ENCODE measurements at regions not wholly inside any gene's neighbourhood (a gene's known extent, or its start where the extent isn't known, plus 50 kb on each side); places are given as distances from the start of the nearest gene placed in this dataset.

DNA sequence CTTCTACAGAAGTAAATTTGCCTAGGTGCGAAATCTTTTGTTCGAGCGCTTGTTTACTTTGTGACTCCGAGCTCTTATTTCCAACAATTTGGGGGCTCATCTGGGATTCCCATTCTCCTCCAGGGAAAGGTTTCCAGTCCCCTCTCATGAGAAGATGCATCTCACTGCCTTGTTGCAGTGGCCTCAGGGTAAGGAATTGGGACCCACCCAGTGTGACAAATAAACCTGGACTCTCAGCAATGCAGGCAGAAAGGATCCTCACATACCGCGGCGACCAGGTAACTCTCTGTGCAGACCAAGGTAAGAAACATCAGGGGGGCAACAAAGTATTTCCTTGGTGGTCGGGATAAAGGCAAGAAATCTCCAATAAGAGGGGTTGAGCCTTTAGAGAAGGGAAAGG is 1169.3 kb downstream of the DSC3 start:
- H3K27me3 ChIP-seq (replicated peaks; ENCODE audit: control insufficient read depth, insufficient read depth, low read length) = no peaks in the 10 kb centered on the region
- H3K4me3 ChIP-seq (replicated peaks; ENCODE audit: low read depth, low read length) = no peak overlapping the region
- no peaks in the 10 kb centered on the region for H3K36me3 ChIP-seq (ENCODE audit: control insufficient read depth, insufficient read depth, low read length)
- no peak for TF ChIP-seq CTCF (IDR thresholded peaks at IDR 0.05; ENCODE audit: insufficient read depth, low read length, poor library complexity, severe bottlenecking)
- DNase-seq (ENCODE audit: extremely low read depth, insufficient read length) = no peak

DNA sequence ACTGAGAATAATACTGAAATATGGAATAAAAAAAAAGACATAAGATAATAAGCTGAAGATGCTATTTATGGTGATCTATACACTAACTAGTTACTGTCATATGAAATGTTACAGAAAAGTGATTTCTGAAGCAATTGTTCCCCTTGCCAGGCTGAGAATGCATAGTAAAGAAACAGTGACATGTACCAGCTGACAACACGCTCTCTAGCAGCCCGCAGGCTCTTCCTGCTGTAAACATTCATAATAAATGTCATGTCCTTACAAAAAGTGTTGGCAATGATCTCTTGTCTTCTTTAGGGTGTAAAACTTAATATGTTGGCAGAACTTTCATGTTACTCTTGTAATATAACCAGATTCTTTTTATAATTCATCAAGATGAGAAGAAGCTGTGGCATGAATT is 1171.3 kb downstream of the DSC3 start:
- DNase-seq (ENCODE audit: extremely low read depth, insufficient read length) = no peak
- Histone ChIP-seq H3K36me3 (ENCODE audit: control insufficient read depth, insufficient read depth, low read length) (no peaks in the 10 kb centered on the region), H3K4me3 (replicated peaks; ENCODE audit: low read depth, low read length) (no peak overlapping the region), H3K27me3 (replicated peaks; ENCODE audit: control insufficient read depth, insufficient read depth, low read length) (no peaks in the 10 kb centered on the region)
- no peak for TF ChIP-seq CTCF (IDR thresholded peaks at IDR 0.05; ENCODE audit: insufficient read depth, low read length, poor library complexity, severe bottlenecking)

GRCh38 chr18:29862824-29863223 is 1179.7 kb downstream of the DSC3 start:
- TF ChIP-seq CTCF (IDR thresholded peaks at IDR 0.05; ENCODE audit: insufficient read depth, low read length, poor library complexity, severe bottlenecking) = no peak
- no peaks in the 10 kb centered on the region for H3K27me3 ChIP-seq (replicated peaks; ENCODE audit: control insufficient read depth, insufficient read depth, low read length)
- DNase-seq (ENCODE audit: extremely low read depth, insufficient read length) = no peak
- no peak overlapping the region for H3K4me3 ChIP-seq (replicated peaks; ENCODE audit: low read depth, low read length)
- no peaks in the 10 kb centered on the region for H3K36me3 ChIP-seq (ENCODE audit: control insufficient read depth, insufficient read depth, low read length)

DNA sequence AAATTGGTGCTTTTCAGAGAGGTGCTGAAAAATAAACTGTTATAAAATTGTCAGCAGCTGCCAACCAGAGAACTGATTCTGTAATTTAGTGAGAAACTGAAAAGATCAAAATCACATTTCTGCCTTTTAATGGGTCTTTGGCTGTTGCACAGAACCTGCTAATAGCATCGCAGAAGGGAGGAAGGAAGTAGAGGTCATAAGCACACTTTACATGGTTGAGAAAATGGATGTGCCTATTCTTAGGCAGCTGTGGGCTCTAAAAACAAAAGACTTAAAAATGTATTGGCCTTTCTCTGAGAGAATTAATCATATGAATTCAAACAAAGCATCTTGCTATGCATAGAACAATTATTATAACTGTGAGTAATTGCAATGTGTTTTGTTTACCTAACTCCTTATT is 1186.9 kb downstream of the DSC3 start:
- H3K27me3 ChIP-seq (replicated peaks; ENCODE audit: control insufficient read depth, insufficient read depth, low read length) = no peaks in the 10 kb centered on the region

DNA sequence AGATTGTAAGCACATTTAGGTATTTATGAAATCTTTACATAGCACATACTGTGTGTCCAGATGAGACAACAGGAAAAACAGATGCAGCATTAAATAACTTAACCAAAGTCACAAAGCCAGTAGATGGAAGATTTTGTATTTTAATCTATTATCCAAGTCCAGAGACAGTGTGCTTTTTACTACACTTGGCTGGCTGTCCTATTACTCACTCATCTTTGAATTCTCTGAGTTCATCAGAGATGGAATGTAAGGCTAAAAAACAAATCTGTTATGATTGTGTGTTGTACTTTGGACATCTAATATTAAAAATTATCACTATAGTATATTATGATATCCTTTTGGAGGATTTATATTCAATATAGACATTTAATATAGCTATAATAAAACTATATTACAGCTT is 1189.4 kb downstream of the DSC3 start:
- TF ChIP-seq CTCF (IDR thresholded peaks at IDR 0.05; ENCODE audit: insufficient read depth, low read length, poor library complexity, severe bottlenecking) = no peak
- no peak overlapping the region for H3K4me3 ChIP-seq (replicated peaks; ENCODE audit: low read depth, low read length)

More for the DNA sequence above, 1186.9 kb downstream of the DSC3 start:
- DNase-seq (ENCODE audit: extremely low read depth, insufficient read length) = no peak
- Histone ChIP-seq H3K4me3 (replicated peaks; ENCODE audit: low read depth, low read length) (no peak overlapping the region), H3K36me3 (ENCODE audit: control insufficient read depth, insufficient read depth, low read length) (no peaks in the 10 kb centered on the region)
- no peak for TF ChIP-seq CTCF (IDR thresholded peaks at IDR 0.05; ENCODE audit: insufficient read depth, low read length, poor library complexity, severe bottlenecking)

GRCh38 chr18:29849144-29849543 is 1193.4 kb downstream of the DSC3 start:
- TF ChIP-seq CTCF (IDR thresholded peaks at IDR 0.05; ENCODE audit: insufficient read depth, low read length, poor library complexity, severe bottlenecking) = no peak
- H3K36me3 ChIP-seq (ENCODE audit: control insufficient read depth, insufficient read depth, low read length) = no peaks in the 10 kb centered on the region
- H3K4me3 ChIP-seq (replicated peaks; ENCODE audit: low read depth, low read length) = no peak overlapping the region
- DNase-seq (ENCODE audit: extremely low read depth, insufficient read length) = no peak
- H3K27me3 ChIP-seq (replicated peaks; ENCODE audit: control insufficient read depth, insufficient read depth, low read length) = no peaks in the 10 kb centered on the region

More for the DNA sequence above, 1189.4 kb downstream of the DSC3 start:
- no peak for DNase-seq (ENCODE audit: extremely low read depth, insufficient read length)
- no peaks in the 10 kb centered on the region for H3K36me3 ChIP-seq (ENCODE audit: control insufficient read depth, insufficient read depth, low read length)
- no peaks in the 10 kb centered on the region for H3K27me3 ChIP-seq (replicated peaks; ENCODE audit: control insufficient read depth, insufficient read depth, low read length)
